ENCODE measurements at regions not wholly inside any gene's neighbourhood (a gene's known extent, or its start where the extent isn't known, plus 50 kb on each side); places are given as distances from the start of the nearest gene placed in this dataset.

DNA sequence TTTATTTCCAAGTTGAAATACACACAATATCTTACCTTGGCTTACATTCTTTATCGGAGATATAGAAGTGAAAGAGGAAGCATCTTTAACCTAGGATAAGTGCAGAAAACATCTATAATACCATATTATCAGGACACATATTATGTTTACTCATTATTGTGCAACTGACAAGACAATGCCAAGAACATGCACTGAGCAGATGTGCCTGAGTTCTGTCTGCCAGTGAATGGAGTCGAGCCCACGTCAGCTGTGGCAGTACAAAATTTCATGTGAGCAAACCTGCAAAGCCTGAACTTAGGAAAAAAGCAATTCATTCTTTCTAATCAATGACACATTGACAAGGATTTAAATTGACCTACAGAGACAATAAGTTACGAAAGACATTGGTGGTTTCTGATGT, 154.4 kb downstream of the AXIN2 start:
- ATAC-seq, result no peak
- no peak overlapping the region for H3K27ac ChIP-seq

GRCh38 chr17:65406552-65406951, 154.9 kb downstream of the AXIN2 start:
- Histone ChIP-seq H3K27me3 (ENCODE audit: low read depth) (no peaks in the 10 kb centered on the region), H3K4me1 (no peaks in the 10 kb centered on the region), H3K36me3 (no peaks in the 10 kb centered on the region), H3K4me3 (no peak overlapping the region), H3K9me3 (no peaks in the 10 kb centered on the region), H3K27ac (no peak overlapping the region)
- TF ChIP-seq CTCF (IDR thresholded peaks at IDR 0.05), result no peak
- intact Hi-C loops (cut with DNase I), result no loop called here
- ATAC-seq (no peak), DNase-seq (no peak)

More for the DNA sequence above, 154.4 kb downstream of the AXIN2 start:
- Histone ChIP-seq H3K27me3 (ENCODE audit: low read depth) (no peaks in the 10 kb centered on the region), H3K4me3 (no peak overlapping the region), H3K4me1 (no peaks in the 10 kb centered on the region), H3K9me3 (no peaks in the 10 kb centered on the region), H3K36me3 (no peaks in the 10 kb centered on the region)
- intact Hi-C loops (cut with DNase I), result no loop called here
- no peak for DNase-seq
- TF ChIP-seq CTCF (IDR thresholded peaks at IDR 0.05), result no peak

- Histone ChIP-seq H3K27me3 (ENCODE audit: low read depth) (no peaks in the 10 kb centered on the region), H3K9me3 (no peaks in the 10 kb centered on the region), H3K36me3 (no peaks in the 10 kb centered on the region), H3K4me1 (no peaks in the 10 kb centered on the region), H3K27ac (no peak overlapping the region), H3K4me3 (no peak overlapping the region)
- no peak for ATAC-seq
- TF ChIP-seq CTCF (IDR thresholded peaks at IDR 0.05), result no peak
- intact Hi-C loops (cut with DNase I), result no loop called here
- no peak for DNase-seq
These were observed 155.9 kb downstream of the AXIN2 start for GRCh38 chr17:65405563-65405962.

- Histone ChIP-seq H3K4me3 (no peak overlapping the region), H3K4me1 (no peaks in the 10 kb centered on the region), H3K27ac (no peak overlapping the region), H3K9me3 (no peaks in the 10 kb centered on the region), H3K27me3 (ENCODE audit: low read depth) (no peaks in the 10 kb centered on the region), H3K36me3 (no peaks in the 10 kb centered on the region)
- intact Hi-C loops (cut with DNase I), result no loop called here
- no peak for TF ChIP-seq CTCF (IDR thresholded peaks at IDR 0.05)
- ATAC-seq (no peak), DNase-seq (no peak)
These were observed 156.7 kb downstream of the AXIN2 start for GRCh38 chr17:65404761-65405160.

GRCh38 chr17:65403626-65404025, 157.8 kb downstream of the AXIN2 start:
- Histone ChIP-seq H3K27ac (no peak overlapping the region), H3K4me3 (no peak overlapping the region), H3K4me1 (no peaks in the 10 kb centered on the region), H3K9me3 (no peaks in the 10 kb centered on the region), H3K36me3 (no peaks in the 10 kb centered on the region), H3K27me3 (ENCODE audit: low read depth) (no peaks in the 10 kb centered on the region)
- DNase-seq, result no peak
- TF ChIP-seq CTCF (IDR thresholded peaks at IDR 0.05), result no peak
- ATAC-seq, result no peak
- intact Hi-C loops (cut with DNase I), result no loop called here

Data from lower lobe of right lung (tissue), 2 donors.